Loucy (cell line): ENCODE measurements at regions not wholly inside any gene's neighbourhood (a gene's known extent, or its start where the extent isn't known, plus 50 kb on each side); places are given as distances from the start of the nearest gene placed in this dataset.
"Not testable (repeated sequence)": the region's sequence is repeated elsewhere in the genome, so short reads cannot be mapped to it uniquely, and the experiment has no call there.

Source experiments
- EZH2phosphoT487 ChIP-seq: fragments of 200-600 bp; IDR thresholded peaks from 2 replicates; pipeline ENCODE4 v1.6.1; 2018; ENCODE audit warnings: antibody characterized with exemption, mild to moderate bottlenecking, moderate library complexity, borderline replicate concordance
- TF ChIP-seq, protein P1 (sequence below): fragments of 200-600 bp; sonication (generic); conservative IDR thresholded peaks from 2 replicates; pipeline ENCODE4 v1.5.1; 2014; ENCODE audit warnings: mild to moderate bottlenecking, antibody characterized with exemption, low read length

DNA sequence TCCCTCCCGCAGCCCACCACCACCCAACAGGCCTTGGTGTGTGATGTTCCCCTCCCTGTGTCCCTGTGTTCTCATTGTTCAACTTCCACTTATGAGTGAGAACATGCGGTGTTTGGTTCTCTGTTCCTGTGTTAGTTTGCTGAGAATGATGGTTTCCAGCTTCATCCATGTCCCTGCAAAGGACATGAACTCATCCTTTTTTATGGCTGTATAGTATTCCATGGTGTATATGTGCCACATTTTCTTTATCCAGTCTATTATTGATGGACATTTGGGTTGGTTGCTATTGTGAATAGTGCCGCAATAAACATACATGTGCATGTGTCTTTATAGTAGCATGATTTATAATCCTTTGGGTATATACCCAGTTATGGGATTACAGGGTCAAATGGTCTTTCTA is 59.1 kb upstream of the RHOBTB1 start:
- TF ChIP-seq, protein P1, sequence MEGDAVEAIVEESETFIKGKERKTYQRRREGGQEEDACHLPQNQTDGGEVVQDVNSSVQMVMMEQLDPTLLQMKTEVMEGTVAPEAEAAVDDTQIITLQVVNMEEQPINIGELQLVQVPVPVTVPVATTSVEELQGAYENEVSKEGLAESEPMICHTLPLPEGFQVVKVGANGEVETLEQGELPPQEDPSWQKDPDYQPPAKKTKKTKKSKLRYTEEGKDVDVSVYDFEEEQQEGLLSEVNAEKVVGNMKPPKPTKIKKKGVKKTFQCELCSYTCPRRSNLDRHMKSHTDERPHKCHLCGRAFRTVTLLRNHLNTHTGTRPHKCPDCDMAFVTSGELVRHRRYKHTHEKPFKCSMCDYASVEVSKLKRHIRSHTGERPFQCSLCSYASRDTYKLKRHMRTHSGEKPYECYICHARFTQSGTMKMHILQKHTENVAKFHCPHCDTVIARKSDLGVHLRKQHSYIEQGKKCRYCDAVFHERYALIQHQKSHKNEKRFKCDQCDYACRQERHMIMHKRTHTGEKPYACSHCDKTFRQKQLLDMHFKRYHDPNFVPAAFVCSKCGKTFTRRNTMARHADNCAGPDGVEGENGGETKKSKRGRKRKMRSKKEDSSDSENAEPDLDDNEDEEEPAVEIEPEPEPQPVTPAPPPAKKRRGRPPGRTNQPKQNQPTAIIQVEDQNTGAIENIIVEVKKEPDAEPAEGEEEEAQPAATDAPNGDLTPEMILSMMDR = not testable (repeated sequence)
- not testable (repeated sequence) for TF ChIP-seq EZH2phosphoT487
